Brain microvascular endothelial cell (primary cell): ENCODE measurements at regions not wholly inside any gene's neighbourhood (a gene's known extent, or its start where the extent isn't known, plus 50 kb on each side); places are given as distances from the start of the nearest gene placed in this dataset.

Experiments
- DNase-seq: peaks from one replicate; pipeline ENCODE4 v3.0.0-alpha.2; 2020
- H3K27ac ChIP-seq: fragments of 250-450 bp; sonication (Bioruptor Pico); 2 replicates; pipeline ENCODE4 v1.5.1; 2020; ENCODE audit warnings: mild to moderate bottlenecking, moderate library complexity
- H3K27me3 ChIP-seq: fragments of 250-450 bp; sonication (Bioruptor Pico); replicated peaks from 2 replicates; pipeline ENCODE4 v1.5.1; 2020; ENCODE audit warnings: mild to moderate bottlenecking
- H3K36me3 ChIP-seq: fragments of 250-450 bp; sonication (Bioruptor Pico); replicated peaks from 2 replicates; pipeline ENCODE4 v1.5.1; 2020; ENCODE audit warnings: mild to moderate bottlenecking
- H3K4me3 ChIP-seq: 2 replicates; pipeline ENCODE4 v1.5.1; 2011; ENCODE audit warnings: low read depth, mild to moderate bottlenecking, control low read depth, low read length, moderate library complexity
- in situ Hi-C: cut with HindIII; loops from 2 replicates; pipeline ENCODE4 v1.10.0; 2017; ENCODE audit warnings: low sequenced_read_pairs, low pct_ligation_motif_present
- TF ChIP-seq, protein P1 (sequence below): IDR thresholded peaks from 2 replicates; pipeline ENCODE4 v1.5.1; 2011; ENCODE audit warnings: low read depth, mild to moderate bottlenecking, moderate library complexity, low read length, control low read depth, inconsistent platforms; ENCODE audit errors: missing control alignments

DNA sequence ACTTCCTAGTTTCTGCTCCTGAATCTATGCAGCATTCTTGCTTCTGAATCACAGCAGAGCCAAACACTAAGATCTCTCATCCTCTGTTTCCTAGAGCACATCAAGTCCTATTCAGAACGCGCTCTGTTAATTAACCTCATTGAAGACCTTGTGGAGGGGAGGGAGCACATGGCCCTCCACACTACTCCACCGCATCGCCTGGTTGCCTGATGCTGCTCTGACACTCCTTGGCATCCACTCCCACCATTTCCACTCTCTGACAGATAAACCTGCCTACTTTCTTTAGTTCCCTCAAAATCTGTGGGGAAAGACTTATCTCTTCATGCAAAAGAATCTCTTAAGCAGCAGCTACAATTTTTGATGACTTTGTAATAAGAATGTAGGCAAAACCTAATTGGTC, 802.3 kb upstream of the GYPC start:
- H3K4me3 ChIP-seq: no peak overlapping the region
- DNase-seq: no peak
- no peaks in the 10 kb centered on the region for H3K27me3 ChIP-seq
- no peaks in the 10 kb centered on the region for H3K36me3 ChIP-seq
- H3K27ac ChIP-seq: no peak overlapping the region
- in situ Hi-C loops: no loop called here
- TF ChIP-seq, protein P1, sequence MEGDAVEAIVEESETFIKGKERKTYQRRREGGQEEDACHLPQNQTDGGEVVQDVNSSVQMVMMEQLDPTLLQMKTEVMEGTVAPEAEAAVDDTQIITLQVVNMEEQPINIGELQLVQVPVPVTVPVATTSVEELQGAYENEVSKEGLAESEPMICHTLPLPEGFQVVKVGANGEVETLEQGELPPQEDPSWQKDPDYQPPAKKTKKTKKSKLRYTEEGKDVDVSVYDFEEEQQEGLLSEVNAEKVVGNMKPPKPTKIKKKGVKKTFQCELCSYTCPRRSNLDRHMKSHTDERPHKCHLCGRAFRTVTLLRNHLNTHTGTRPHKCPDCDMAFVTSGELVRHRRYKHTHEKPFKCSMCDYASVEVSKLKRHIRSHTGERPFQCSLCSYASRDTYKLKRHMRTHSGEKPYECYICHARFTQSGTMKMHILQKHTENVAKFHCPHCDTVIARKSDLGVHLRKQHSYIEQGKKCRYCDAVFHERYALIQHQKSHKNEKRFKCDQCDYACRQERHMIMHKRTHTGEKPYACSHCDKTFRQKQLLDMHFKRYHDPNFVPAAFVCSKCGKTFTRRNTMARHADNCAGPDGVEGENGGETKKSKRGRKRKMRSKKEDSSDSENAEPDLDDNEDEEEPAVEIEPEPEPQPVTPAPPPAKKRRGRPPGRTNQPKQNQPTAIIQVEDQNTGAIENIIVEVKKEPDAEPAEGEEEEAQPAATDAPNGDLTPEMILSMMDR: no peak

DNA sequence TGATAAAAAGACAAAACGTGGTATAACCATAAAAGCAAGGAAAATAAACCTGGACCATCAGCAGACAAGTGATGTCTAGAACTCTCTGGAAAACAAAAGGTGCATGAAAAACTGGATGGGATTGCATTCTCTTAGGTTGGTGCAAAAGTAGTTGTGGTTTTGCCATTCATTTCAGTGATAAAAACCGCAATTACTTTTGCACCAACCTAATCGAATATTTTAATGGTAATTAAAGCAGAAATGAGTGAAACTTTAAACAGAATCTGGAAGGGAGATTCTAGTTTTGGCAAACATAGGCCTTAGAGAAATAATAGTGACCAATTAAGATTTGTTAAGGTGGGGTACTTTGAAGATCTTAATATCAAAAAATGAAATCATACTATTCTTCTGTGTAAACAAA, 800.8 kb upstream of the GYPC start:
- no peaks in the 10 kb centered on the region for H3K27me3 ChIP-seq
- H3K4me3 ChIP-seq: no peak overlapping the region
- in situ Hi-C loops: no loop called here
- TF ChIP-seq, protein P1: no peak
- DNase-seq: no peak
- H3K27ac ChIP-seq: no peak overlapping the region
- H3K36me3 ChIP-seq: no peaks in the 10 kb centered on the region

DNA sequence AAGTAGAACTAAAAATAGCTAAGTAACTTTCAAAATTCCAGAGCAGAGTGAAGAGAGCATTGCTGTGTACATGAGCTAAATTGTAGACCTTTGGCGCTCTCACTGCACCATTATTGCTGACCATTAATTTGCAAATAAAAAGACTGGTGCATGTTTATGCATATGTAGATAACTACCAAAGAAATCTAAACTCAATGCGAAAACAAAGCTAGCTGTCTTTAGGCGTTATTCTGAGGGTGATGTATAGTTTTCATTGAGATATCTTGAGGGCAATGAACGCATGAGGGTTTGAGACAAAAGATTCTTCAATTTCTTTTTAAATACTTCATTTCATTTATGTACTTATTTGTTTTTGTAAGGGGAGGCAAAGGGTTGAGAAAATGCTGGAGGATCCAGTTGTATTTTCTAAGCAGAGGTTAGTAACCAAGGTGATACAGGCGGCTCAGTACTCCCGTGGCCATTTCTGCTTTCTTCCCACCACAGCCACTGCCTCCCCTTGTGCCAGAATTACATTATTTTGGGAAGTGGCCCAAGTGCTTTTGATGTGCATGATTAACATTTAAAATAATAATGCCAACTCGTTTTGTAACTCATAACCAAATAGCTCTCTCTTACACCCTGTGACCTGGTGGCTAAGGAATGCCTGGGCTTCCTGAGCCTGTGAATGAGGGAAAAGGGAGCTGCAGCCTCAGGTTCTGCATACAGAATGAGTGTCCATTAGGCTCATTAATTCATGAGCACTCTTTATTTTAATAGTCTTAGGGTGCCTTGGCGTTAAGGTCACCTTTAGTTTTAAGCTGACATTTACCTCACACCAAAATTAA, 797.8 kb upstream of the GYPC start:
- in situ Hi-C loops: no loop called here

DNA sequence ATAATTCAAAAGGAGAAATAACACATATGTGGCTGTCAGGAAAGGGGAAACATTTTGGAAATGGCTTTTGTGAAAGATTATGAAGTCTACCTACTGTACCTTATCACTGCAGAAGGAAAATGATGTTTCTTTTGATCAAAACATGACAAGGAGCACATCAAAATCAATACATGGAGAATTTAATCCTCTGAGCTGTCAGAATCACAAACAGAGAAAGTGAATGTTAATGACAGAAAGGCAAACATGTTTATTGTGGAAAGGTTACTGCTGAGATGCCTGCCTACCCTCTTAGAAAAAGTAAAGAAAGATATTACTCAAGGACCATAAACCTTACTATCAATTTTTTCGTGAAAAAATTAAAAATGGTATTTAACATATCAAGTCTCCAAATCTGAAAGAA, 794.5 kb upstream of the GYPC start:
- no peak overlapping the region for H3K27ac ChIP-seq
- TF ChIP-seq, protein P1: no peak

More for the DNA sequence above, 797.8 kb upstream of the GYPC start:
- Histone ChIP-seq H3K27ac (no peak overlapping the region), H3K4me3 (no peak overlapping the region), H3K27me3 (no peaks in the 10 kb centered on the region), H3K36me3 (no peaks in the 10 kb centered on the region)
- no peak for DNase-seq
- TF ChIP-seq, protein P1: no peak

DNA sequence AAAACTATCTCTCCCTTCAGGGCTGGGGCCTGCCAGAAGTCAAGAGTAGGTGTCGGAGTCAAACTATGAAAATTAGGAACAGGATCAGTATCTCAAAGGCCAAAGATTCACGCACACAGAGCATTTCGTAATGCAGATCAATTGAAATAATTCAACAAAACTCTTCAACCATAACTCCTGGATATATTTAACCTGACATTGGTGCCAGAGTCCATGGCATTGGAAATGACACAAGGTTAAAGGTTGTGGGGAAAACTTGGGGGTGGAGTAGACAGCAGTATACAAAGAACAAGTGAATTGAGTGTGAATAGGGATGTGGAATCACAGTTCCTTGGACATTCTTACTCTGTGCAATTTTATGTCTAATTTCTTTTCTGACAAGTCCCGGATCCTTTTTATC, 788.0 kb upstream of the GYPC start:
- in situ Hi-C loops: no loop called here
- no peak overlapping the region for H3K4me3 ChIP-seq
- no peak for DNase-seq
- no peaks in the 10 kb centered on the region for H3K27me3 ChIP-seq
- no peaks in the 10 kb centered on the region for H3K36me3 ChIP-seq
- TF ChIP-seq, protein P1: no peak
- no peak overlapping the region for H3K27ac ChIP-seq

More for the DNA sequence above, 794.5 kb upstream of the GYPC start:
- Histone ChIP-seq H3K4me3 (no peak overlapping the region), H3K27me3 (no peaks in the 10 kb centered on the region), H3K36me3 (no peaks in the 10 kb centered on the region)
- in situ Hi-C loops: no loop called here
- no peak for DNase-seq

DNA sequence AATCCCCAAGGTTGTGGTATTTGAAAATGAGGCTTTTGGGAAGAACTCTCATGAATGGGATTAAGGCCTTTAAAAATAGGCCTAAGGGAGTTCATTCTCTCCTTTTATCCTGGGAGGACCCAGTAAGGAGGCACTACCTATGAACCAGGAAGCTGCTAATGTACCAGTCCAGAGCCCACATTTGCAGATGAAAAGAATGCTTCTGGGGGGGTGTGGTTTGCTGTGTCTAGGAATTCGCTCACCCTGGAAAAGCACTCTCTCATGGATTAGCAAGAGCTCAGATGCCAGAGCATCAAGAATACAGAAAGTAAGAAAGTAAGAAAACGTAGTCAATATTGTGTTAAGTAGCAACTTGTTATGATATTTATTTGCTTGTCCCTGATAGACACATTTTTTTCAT, 785.7 kb upstream of the GYPC start:
- H3K27me3 ChIP-seq: no peaks in the 10 kb centered on the region
- no peak overlapping the region for H3K27ac ChIP-seq
- in situ Hi-C loops: no loop called here
- no peak for DNase-seq
- TF ChIP-seq, protein P1: no peak
- no peaks in the 10 kb centered on the region for H3K36me3 ChIP-seq
- no peak overlapping the region for H3K4me3 ChIP-seq
